Right kidney (tissue), 1 donor: ENCODE measurements at regions not wholly inside any gene's neighbourhood (a gene's known extent, or its start where the extent isn't known, plus 50 kb on each side); places are given as distances from the start of the nearest gene placed in this dataset.

Experiments used
- DNase-seq: peaks from one replicate; pipeline ENCODE4 v3.0.0-alpha.2; 2016

DNA sequence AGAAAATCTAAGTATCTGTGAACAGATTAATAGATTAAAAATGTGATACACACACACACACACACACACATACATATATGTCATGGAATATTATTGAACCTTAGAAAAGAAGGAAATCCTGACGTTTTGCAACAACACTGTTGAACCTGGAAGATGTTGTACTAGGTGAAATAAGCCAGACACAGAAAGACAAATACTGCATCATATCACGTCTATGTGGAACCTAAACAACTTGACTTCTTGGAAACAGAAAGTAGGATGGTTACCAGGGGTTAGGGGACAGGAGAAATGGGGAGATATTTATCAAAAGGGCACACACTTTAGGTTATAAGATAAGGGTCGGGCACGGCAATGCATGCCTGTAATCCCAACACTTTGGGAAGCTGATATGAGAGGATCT is 698.4 kb upstream of the ID2 start:
- DNase-seq = no peak

DNA sequence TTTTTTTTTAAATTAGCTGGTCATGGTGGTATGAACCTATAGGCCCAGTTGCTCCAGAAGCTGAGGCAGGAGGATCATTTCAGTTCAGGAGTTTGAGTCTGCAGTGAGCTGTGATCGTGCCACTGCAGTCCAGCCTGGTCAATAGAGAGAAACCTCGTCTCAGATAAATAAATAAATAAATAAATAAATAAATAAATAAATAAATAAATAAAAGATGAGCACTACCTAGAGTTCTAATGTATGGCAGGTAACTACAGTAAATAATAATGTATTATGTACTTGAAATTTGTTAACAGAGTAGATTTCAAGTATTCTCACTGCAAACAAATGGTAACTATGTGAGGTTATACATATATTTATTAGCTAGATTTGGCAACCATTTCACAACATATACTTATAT is 697.9 kb upstream of the ID2 start:
- no peak for DNase-seq

DNA sequence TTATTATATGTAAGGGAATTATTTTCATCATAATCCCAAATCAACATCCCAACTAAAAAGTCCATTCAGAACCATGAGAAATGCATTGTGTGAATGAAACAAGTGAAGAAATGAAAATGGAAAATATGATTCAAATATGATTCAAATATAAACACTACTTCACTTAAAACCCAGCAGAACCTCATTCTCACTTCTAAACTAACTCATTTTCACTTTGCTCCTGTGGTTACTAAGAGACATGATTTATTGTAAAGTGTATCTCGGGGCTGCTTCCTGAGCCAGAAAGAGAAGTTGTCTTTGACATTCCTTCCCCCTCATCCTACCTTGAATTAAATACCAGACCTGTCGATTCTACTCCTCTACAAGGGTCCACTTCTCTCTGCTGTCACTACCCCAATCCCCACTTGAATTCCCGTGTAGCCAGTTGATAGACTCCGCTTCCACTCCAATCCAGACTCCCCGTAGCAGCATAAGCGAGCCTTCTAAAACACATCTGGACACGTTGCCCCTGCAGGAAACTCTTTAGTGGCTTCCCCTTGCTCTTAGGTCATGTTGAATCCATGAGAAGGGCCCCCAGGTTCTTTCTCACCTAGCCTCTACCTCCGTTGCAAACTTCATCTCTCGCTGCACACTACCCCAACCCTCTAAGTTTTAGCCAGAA is 697.0 kb upstream of the ID2 start:
- no peak for DNase-seq

DNA sequence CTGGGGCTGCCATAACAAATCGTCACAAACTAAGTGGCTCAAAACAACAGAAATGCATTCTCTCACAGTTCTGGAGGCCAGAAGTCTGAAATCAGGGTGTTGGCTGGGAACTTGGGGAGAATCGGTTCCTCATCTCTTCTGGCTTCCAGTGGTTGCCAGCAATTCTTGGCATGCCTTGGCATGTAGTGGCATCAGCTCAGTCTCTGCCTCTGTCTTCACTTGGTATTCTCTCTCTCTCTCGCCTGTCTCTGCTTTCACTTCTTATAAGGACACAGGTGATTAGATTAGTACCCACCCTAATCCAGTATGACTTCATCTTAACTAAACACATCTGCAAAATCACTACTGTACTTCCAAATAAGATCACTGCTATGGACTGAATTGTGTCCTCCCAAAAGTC is 695.4 kb upstream of the ID2 start:
- no peak for DNase-seq

DNA sequence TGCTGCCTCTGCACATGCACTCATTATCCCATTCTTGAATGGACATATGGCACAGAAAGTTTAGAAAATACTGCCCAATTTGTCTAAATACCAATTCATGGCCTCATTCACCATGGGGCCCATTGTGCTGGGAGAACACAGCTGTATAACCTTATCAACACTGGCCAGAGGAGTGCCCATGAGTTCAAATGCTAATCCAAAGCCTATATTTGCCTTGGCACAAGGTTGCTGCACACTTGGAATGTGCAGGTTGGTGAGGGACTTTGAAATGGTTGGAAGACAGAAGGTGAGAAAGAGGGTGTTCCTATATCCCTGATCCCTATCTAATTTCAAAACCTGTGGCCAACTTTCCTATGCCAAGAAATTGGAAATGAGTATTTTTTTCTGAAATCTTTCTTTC is 693.9 kb upstream of the ID2 start:
- no peak for DNase-seq

DNA sequence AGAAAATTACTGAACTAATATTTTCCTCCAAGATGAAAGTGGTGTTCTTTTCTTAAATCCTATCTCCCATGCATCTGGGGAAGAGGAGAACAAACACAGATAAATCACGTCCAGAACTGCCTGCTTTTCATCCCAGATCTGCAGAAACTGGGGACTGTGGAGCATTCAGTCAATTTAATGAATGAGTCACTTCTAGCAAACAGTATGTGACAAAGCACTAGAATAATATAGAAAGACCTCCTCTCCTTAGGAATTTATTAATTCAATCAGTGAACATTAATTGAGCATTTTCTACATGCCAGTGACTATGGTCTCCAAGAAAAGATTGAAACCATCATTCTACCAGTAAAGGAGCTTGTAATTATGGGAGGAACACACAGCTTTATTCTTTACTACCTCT is 693.4 kb upstream of the ID2 start:
- DNase-seq = no peak

DNA sequence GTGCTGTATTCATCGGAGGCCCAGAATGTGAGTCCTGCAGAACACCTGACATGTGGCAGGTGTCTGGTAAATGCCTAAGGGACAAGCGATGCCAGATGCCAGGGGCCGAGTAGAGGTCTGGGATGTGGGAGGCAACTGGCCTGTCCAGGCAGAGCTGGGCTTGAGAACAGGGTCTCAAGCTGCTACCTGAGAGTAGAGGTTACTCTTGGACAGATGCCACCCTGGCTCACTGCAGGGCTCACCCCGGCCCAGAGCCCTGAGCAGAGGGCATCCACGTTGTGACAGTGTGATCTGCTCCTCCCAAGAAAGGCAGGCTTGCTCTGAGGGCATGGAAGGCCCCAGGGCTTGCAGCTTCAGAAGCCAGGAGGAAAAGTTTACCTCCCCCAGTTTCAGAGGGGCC is 692.0 kb upstream of the ID2 start:
- DNase-seq = no peak

DNA sequence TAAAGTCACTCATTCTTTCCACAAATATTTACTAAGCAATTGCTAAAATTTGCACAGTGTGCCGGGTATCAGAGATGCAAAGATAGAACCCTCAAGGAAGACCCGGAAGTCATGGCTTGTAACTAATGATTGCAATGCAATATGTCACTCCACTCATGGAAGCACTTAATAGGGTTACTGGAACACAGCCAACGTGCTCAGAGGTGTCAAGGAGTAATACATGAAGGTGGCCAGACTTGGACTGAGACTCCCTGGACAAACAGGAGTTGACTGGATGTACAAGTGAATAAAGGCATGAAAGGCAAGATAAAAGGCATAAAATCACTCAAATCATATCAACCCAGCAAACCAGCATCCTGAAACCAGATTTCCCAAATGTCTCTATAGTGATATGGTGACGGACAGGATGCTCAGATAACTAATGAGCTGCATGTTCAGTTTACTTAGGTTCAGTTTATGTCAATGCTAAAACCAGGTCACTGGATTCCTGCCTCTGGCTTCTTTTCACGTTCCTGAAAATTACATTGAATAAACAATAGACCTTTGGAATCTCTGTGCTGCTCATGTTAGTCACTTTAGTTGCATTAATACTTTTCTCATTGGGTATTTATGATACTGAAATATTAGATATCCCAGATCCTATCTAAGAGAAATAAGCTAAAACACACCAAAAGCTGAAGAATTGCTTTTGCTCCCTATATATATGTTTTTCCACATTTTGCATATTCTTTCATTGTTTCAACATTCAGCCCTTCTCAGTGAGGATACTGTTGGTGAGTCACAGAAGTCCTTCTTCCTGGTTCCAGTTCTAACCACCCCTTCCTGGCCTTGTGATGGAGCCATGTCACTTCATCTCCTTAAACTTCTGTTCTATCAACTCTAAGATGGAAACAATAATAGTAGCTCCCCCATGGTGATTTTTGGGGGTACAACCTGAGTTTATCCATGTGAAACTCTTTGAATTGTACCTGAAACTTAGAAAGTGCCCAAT is 688.9 kb upstream of the ID2 start:
- no peak for DNase-seq

DNA sequence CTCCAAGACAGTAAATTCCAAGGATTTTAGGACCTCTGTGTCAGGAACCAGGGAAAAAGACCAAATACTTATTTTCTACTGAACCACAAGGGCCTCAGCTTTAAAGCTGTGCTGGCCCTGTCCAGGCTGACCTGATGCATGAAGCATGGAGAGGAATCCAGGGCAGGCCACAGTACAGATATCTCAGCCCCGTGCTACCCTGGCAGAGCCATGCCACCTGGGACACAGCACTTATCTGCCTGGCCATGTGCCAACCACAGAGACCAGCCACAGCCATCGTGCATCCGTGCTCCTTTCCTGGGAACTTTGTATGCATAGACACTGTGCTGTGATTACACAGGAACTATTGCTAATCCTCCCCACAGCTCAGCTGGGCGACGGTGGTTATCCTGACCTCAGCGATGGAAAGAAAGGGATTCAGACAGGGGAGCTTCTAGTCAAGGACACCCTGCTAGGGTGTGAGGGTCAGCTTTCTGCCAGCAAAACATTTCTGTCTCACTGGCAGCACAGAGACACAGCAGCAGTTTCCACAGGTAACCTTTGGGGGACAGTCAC is 687.4 kb upstream of the ID2 start:
- DNase-seq = no peak

DNA sequence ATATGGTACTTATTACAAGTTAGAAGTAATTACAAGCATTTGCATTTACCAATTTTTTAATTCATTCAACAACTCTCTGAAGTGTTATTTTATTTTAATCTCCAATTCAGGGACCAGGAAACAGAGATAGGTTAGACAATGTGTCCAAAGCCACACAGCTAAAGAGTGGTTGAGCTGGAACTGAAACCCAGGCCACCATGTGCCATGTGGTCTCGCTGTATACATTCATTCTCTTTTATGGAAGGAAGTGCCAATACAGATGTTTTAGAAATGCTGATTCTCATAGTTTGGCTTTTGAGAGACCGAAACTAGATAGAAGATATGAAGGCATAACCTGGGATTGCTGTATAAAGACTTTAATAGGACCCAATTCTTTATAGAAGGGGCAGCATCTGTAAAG is 684.6 kb upstream of the ID2 start:
- no peak for DNase-seq

DNA sequence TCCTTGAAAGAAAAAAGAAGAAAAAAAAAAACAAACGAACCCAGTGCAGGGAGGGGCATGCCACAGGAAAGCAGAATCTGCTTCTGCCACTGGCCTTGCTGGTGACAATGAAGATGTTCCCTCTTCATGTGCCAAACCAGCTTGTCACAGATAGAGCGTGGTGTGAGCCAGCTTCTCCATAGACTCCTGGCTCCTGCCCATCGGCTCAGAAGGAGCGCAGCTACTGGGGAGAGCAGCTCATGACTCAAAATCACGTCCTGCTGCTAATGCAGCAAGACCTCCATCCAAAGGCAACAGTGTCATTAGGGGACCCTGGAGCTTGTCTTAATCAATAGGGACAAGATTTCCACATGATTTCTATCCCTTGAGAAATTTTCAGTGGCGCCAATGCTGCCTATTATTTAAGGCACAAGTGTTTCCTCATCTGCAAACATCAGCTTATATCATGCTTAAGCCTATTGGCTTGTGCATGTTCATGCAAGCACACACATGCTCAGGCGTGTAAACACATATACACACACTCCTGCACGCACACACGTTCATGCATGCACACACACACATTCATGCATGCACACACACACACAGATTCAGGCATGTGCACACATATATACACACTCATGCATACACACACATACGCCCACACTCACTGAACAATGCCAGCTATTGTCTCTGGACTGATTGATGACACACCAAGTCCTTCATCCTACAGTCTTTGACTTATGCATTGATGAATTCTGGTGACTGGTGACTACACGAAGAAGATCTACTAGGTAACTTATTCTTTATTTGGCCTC is 682.0 kb upstream of the ID2 start:
- no peak for DNase-seq

DNA sequence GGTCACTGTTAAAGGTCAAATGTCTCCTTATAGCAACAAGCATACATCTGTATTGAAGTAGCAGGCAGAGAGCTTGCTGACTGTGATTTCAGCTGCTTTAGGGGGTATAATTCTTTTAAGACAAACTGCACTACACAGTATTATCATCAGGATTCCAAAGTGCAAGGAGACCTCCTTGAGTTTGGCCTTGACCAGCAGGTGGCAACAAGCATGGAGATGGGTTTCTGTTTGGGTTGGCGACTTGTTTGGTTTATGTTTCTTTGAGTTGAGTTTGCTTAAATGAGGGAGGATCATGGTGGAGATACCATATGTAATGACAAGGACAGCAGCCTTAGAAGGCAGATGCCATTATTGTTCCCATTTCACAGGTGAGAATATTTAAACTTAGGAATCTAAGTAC is 681.0 kb upstream of the ID2 start:
- DNase-seq = no peak

DNA sequence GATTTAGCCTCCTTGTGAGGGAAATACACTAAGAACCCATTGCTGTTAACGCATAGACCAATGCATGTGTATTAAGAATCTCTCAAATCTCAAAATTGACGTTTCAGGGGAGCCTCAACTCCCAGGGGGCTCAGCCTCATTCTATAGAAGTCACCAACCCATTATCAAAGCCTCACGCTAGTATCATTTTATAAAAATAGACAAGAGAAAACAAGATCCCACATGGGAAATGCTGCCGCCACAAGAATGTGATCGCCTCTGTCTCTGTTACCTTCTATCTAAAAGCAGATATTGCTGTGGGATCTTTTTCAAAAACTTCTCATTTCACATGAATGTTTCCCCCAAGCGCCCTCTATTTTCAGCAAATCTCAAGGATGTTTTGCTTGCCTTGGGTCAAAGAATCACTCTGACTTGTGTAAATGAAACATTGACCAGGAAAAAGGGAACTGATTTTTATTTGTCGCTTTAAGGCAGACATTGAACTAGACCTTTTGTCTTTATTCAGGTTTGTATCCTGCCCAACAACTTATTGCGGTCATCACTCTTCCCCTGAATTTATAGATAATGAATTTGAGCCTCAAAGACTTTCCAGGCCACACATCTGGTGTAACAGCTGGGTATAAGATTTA is 679.0 kb upstream of the ID2 start:
- DNase-seq = no peak

DNA sequence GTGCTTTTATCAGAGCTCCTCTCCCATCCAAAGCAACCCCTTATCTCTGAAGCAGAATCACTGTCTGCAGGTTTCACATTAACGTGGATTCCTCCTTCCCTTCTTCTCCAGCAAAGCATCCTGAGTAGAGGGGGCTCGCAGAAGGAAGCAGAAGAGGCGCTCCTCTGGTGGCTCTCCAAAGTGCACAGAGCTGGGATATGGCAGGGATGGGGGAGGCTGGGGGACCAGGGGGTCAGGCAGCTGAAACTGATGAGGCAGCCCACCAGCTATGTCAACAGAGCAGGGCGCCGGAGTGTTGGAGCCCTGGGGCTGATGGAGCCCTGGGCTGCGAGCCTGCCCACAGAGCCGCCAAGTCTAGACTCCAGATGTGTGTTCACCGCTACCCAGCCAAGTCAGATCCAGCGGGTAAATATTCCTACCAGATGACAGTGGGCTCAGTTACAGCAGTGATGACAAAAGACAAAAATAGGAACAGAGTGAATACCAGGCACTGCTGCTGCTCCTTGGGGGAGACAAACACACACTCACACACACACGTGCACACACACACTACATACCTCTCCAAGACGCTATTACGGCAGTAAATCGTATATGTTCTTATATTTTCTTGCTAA is 678.3 kb upstream of the ID2 start:
- DNase-seq = peak; percentile 26

DNA sequence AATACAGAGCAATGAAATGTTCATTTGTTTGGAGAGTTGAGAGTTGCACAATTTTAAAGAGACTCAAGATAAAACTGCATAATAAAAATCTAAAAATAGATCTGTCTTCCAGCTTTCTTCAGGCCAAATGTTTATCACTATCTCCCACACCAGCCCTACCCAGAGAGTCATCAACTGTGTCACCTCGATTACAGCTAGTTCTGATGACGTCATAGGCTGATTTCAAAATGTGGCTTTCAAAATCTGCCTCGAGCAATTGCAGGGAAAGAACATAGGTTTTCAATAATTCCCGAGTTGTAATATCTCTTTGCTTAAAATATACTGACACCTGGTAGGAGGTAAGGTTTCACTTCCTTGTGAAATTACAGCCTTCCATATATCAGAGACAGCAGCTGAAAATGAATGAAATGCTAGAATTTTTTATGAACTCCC is 677.6 kb upstream of the ID2 start:
- no peak for DNase-seq

DNA sequence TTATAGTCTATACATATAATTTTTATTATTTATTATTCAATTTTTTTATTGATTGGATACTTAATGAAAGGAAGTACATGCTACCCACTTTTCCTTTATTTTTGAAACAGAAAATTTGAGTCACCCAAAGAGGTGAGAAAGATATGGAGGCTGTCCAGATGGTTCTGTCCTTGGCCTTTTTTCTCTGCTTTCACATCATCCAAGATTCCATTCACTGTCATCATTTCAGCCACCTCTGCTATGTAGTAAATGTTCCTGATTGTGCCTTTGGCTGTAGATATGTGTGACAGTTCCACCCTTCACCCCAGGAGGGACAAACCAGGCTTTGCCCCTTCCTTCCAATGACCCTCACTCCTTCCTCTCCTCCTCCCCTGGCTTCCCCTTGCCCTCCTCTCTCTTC is 675.7 kb upstream of the ID2 start:
- no peak for DNase-seq

DNA sequence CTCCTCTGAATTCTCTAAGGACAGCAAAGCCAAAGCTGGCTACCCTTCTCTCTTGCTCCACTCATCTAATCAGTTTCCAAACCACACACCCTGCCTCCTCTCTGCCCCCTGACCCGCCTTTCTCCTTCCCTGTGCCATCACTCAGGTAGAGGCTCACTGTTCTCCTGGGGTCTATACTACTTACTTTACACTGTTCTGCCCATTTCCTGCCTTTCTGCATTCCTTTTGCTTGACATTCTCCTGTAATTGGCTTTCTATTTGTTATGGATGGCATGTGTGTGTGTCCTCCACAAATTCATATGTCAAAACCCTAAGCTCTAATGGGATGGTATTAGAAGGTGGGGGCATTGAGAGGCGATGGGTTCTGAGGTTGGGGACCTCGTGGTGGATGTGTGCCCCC is 675.2 kb upstream of the ID2 start:
- no peak for DNase-seq

DNA sequence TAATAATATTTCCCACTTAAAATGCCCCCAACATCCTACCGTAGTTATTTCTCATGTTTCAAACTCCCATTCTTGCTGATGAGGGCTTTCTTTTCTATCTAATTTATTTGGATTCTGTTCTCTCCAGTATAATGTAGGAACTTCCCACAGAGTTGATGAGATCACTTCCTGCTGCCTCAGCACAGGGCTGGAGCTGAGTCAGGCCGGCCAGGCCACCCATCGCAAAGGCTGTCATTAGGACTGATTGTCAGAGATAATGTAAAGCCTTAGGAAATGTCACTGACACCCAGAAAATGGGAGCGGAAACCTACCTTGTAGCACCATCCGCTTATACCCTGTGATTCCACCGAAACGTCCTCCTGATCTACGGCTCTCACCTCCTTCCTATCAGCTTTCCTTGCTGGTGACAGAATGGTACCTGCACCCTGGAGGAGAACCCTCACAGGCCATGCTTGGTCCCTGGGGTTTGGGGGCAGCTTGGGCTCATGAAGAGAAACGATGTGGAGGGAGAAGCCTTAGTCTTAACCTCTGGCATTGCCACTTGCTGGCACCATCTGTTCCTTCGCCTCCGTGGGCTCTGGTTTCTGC is 672.8 kb upstream of the ID2 start:
- DNase-seq = no peak

DNA sequence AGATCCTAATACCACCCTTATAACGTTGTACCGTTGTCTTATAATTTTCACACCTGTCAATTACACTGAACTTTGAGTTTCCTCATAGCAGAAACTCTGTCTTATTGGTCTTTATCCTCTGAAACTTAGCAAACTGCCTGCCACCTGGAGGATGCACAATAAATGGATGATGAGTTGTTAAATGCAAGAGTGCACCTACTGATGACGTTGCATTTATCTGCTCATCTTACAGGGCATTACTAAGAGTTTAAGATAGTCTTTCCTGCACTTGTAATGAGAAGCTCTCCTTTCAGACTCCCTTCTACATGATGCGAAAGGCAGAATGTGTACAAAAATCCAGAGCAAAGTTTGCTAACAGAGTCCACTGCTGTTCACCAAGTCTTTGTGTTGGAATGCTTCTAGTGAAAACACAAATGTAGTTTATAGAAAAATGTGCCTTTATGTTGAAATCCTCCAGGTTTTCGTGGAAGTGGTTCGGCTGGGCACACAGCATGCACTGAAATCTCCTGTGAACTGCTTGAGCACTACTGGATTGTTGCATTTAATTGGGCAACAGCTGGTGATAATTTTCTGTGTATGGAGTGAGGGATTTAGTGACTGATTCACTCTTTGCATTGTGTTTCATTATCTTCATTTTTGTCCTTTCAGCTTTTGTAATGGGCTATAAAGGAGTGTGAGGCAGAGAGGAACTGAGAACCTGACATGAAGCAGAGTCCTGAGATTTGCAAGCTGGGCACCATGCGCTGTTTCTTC is 665.8 kb upstream of the ID2 start:
- no peak for DNase-seq

DNA sequence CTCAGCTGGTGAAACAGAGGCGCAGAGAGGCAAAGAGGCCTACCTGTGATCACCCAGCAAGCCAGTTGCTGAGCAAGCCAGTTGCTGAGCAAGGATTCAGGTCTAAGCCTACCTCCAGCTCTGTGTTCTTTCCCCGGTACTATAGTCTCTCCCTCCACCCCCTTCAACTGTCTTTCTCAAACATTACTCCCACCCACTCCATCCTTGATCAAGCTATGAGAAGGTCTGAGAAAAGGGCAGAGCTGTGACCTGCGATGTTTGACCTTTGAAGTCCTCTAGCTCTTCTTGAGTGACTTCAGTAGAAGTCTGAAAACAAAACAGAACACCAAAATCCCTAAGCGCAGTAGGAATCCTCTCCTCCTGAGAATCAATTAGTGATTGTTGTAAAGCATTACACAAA is 665.2 kb upstream of the ID2 start:
- DNase-seq = no peak

DNA sequence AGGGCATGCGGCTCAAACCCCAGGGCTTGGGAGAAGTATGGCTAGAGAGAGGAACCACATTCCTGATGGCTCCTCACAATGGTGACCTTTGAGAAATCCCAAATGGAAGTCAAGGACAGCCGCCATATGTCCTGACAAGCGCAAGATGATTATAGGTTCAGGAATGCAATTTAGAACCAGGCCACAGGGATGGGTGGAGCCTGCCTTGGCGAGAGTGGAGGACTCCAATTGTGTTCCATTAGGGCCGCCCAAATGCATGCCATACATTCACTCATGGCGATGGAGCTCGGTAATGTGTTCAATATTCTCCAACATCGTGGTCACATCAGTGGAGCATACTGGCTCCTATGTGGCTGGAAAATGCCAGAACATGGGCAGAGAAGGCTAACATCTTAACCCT is 662.9 kb upstream of the ID2 start:
- DNase-seq = no peak
